ENCODE measurements at regions not wholly inside any gene's neighbourhood (a gene's known extent, or its start where the extent isn't known, plus 50 kb on each side); places are given as distances from the start of the nearest gene placed in this dataset.

DNA sequence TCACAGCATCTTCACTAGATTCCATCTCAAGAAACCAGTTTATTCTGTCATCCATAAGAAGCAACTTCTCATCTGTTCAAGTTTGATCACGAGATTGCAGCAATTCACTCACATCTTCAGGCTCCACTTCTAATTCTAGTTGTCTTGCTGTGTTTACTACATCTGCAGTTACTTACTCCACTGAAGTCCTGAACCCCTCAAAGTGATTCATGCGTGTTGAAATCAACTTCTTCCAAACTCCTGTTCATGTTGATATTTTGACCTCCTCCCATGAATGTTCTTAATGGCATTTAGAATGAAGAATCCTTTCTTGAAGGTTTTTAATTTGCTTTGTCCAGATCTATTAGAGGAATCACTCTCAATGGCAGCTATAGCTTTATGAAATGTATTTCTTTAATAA is 287.6 kb upstream of the TBL1XR1 start:
- Histone ChIP-seq H3K14ac (ENCODE audit: insufficient read length) (no peak overlapping the region), H3K27ac (ENCODE audit: low read depth, low read length) (no peak overlapping the region), H3K4me3 (ENCODE audit: extremely low read depth in 1 of 4, insufficient read depth in 2 of 4, low read depth in 3 of 4, low read length in 4 of 4) (no peak overlapping the region), H2BK20ac (ENCODE audit: low read length) (no peak overlapping the region), H3K23ac (ENCODE audit: insufficient read length) (no peak overlapping the region), H3K79me1 (ENCODE audit: low read depth, low read length) (no peaks in the 10 kb centered on the region), H4K8ac (ENCODE audit: extremely low read depth, insufficient read depth, low read length) (no peak overlapping the region), H4K20me1 (replicated peaks in 1 of 2; ENCODE audit: control insufficient read depth in 1 of 2, insufficient read depth in 2 of 2, low read length in 2 of 2) (no peaks in the 10 kb centered on the region), H3K27me3 (replicated peaks in 1 of 4; ENCODE audit: control insufficient read depth in 3 of 4, extremely low read depth in 1 of 4, insufficient read depth in 3 of 4, low read length in 3 of 4) (no peaks in the 10 kb centered on the region), H4K91ac (replicated peaks; ENCODE audit: insufficient read length, low read length) (no peak overlapping the region), H3K4me2 (ENCODE audit: insufficient read depth in 1 of 2, low read depth in 2 of 2, low read length in 2 of 2) (no peak overlapping the region), H4K5ac (ENCODE audit: insufficient read length, low read depth, low read length) (no peak overlapping the region), H3K4me1 (replicated peaks in 1 of 4; ENCODE audit: control insufficient read depth in 3 of 4, insufficient read depth in 4 of 4, low read length in 3 of 4) (no peaks in the 10 kb centered on the region), H2BK15ac (ENCODE audit: low read length) (no peak overlapping the region), H3K9me3 (ENCODE audit: insufficient read depth in 2 of 2, low read depth in 1 of 2, low read length in 1 of 2) (no peaks in the 10 kb centered on the region; a peak in 1 of 4 replicates), H3K56ac (replicated peaks; ENCODE audit: insufficient read length, low read depth, low read length) (no peak overlapping the region), H3K4ac (replicated peaks; ENCODE audit: insufficient read length, low read depth, low read length) (no peak overlapping the region), H2AFZ (ENCODE audit: low read length) (no peak overlapping the region), H2BK5ac (ENCODE audit: low read depth, low read length) (no peak overlapping the region), H3K18ac (ENCODE audit: extremely low read depth, low read length) (no peak overlapping the region), H2BK12ac (ENCODE audit: low read depth, low read length) (no peak overlapping the region), H3K9ac (replicated peaks in 1 of 4; ENCODE audit: extremely low read depth in 1 of 4, low read depth in 3 of 4, low read length in 3 of 4) (no peak overlapping the region), H3K23me2 (ENCODE audit: low read depth, low read length) (no peaks in the 10 kb centered on the region; the same call in 1 of the 2 replicates), H2AK5ac (ENCODE audit: low read depth, low read length) (no peak overlapping the region), H3K79me2 (ENCODE audit: control insufficient read depth in 1 of 2, insufficient read depth in 2 of 2, low read length in 2 of 2) (no peaks in the 10 kb centered on the region), H3K36me3 (ENCODE audit: control insufficient read depth in 2 of 4, insufficient read depth in 4 of 4, low read length in 3 of 4) (no peaks in the 10 kb centered on the region), H2BK120ac (replicated peaks; ENCODE audit: low read depth, low read length) (no peak overlapping the region)
- TF ChIP-seq CBX8 (IDR thresholded peaks at IDR 0.05; ENCODE audit: borderline replicate concordance, low read depth, low read length) (no peak), YY1 (IDR thresholded peaks at IDR 0.05; ENCODE audit: low read depth, low read length) (no peak), EGR1 (IDR thresholded peaks at IDR 0.05; ENCODE audit: borderline replicate concordance, low read depth, low read length) (no peak), SP2 (IDR thresholded peaks at IDR 0.05; ENCODE audit: low read length) (no peak), KDM5A (IDR thresholded peaks at IDR 0.05; ENCODE audit: low read length) (no peak), ZNF274 (IDR thresholded peaks at IDR 0.05; ENCODE audit: borderline replicate concordance, extremely low read depth, low read length) (no peak)
- TF ChIP-seq, protein P1, sequence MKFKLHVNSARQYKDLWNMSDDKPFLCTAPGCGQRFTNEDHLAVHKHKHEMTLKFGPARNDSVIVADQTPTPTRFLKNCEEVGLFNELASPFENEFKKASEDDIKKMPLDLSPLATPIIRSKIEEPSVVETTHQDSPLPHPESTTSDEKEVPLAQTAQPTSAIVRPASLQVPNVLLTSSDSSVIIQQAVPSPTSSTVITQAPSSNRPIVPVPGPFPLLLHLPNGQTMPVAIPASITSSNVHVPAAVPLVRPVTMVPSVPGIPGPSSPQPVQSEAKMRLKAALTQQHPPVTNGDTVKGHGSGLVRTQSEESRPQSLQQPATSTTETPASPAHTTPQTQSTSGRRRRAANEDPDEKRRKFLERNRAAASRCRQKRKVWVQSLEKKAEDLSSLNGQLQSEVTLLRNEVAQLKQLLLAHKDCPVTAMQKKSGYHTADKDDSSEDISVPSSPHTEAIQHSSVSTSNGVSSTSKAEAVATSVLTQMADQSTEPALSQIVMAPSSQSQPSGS (IDR thresholded peaks at IDR 0.05; ENCODE audit: low read length): no peak
- WGBS, 2 experiments (ENCODE audit: extremely low coverage in 1 of 2, insufficient coverage in 1 of 2, insufficient read length in 1 of 2, insufficient replicate concordance in 2 of 2, low coverage in 1 of 2, low lambda C conversion rate in 2 of 2, missing lambda C conversion rate in 1 of 2): 92% methylated on average over 2 of the region's 2 CpGs; no CpG with 5 or more reads in 1 of the 2 experiments
- DNase-seq (ENCODE audit: low read depth in 1 of 2, low spot score in 2 of 2) (no peak), FAIRE-seq (no peak)
- ChIA-PET CTCF (ENCODE audit: partially characterized antibody) (interaction anchor here (0.6 kb wide), 1 partner anchor 305 kb away, joined by 5 read pairs; no protein-coding TSS in a partner anchor), POLR2A (ENCODE audit: partially characterized antibody) (no interaction called here)
